Epithelial cell of proximal tubule (primary cell): ENCODE measurements at regions not wholly inside any gene's neighbourhood (a gene's known extent, or its start where the extent isn't known, plus 50 kb on each side); places are given as distances from the start of the nearest gene placed in this dataset.
"Not testable (repeated sequence)": the region's sequence is repeated elsewhere in the genome, so short reads cannot be mapped to it uniquely, and the experiment has no call there.

Experiments used
- DNase-seq: peaks from one replicate; pipeline ENCODE4 v3.0.0-alpha.2; 2011; ENCODE audit warnings: low read depth
- H3K4me3 ChIP-seq: 2 replicates; pipeline ENCODE4 v1.5.1; 2011; ENCODE audit warnings: low read depth, mild to moderate bottlenecking, low read length
- TF ChIP-seq, protein P1 (sequence below): conservative IDR thresholded peaks from 2 replicates; pipeline ENCODE4 v1.5.1; 2012; ENCODE audit warnings: low read depth, mild to moderate bottlenecking, low read length

DNA sequence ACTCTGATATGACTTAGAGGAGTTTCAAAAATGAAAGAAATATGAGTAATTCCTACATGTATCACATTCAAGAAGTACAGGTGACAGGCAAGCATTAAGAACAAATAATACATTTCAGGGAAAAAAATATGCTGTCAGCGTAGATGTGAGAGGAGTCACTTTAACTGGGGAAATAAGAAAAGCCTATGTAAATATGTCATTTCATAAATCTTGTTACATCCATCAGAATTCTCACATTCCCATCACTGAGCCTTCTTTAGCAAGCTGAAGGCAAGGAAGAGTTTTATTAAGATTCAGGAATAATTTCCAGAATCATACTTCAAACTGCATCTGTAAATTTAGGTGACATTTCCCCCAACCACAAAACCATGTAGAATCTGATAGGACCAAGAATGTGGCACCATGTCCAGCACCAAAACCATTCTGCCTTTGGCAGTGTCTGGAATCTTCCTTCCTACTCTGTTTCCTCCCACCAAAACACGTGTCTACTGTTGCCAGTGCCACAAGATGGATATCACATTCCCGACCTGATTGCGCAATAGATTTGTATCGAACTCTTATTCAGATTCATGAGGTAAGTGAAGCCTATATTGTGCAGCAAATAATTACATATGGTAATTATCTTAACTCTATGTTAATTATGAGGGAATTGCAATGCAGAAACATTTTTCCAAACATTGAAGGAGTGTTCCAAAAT lies 690.9 kb downstream of the ISL1 start:
- DNase-seq, result no peak
- no peak overlapping the region for H3K4me3 ChIP-seq
- TF ChIP-seq, protein P1, sequence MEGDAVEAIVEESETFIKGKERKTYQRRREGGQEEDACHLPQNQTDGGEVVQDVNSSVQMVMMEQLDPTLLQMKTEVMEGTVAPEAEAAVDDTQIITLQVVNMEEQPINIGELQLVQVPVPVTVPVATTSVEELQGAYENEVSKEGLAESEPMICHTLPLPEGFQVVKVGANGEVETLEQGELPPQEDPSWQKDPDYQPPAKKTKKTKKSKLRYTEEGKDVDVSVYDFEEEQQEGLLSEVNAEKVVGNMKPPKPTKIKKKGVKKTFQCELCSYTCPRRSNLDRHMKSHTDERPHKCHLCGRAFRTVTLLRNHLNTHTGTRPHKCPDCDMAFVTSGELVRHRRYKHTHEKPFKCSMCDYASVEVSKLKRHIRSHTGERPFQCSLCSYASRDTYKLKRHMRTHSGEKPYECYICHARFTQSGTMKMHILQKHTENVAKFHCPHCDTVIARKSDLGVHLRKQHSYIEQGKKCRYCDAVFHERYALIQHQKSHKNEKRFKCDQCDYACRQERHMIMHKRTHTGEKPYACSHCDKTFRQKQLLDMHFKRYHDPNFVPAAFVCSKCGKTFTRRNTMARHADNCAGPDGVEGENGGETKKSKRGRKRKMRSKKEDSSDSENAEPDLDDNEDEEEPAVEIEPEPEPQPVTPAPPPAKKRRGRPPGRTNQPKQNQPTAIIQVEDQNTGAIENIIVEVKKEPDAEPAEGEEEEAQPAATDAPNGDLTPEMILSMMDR, result no peak

GRCh38 chr5:52077941-52078815 lies 694.9 kb downstream of the ISL1 start:
- H3K4me3 ChIP-seq, result no peak overlapping the region
- TF ChIP-seq, protein P1, result no peak
- no peak for DNase-seq

- not testable (repeated sequence) for H3K4me3 ChIP-seq, DNase-seq
These were observed 685.4 kb upstream of the ITGA1 start for GRCh38 chr5:52102311-52102710.

DNA sequence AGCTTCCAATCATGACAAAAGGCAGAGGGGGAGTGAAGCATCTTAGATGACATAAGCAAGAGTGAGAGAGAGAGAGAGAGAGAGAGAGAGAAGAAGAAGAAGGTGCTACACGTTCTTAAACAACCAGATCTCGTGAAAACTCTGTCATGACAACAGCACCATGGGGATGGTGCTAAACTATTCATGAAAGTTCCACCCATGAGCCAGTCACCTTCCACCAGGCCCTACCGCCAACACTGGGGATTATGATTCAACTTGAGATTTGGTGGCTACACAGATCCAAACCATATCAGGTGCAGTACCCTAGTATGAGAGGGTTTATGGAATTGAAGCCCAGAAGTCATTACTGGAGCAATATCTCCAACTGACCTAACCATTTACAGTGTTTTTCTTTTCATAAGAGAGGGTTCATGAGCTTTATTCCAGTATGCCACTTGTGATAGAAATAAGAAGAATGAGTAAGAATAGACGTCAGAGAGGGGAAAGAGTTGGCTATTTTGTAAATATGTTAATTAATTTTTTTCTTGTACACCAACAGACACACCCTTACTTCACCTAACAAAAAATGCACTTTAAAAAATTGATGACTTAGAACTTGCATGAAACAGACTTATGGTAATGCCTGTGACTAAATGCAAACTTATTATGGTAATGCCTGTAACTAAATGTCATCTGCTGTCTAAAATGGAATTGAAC lies 680.4 kb upstream of the ITGA1 start:
- H3K4me3 ChIP-seq, result no peak overlapping the region
- TF ChIP-seq, protein P1, result no peak
- no peak for DNase-seq

DNA sequence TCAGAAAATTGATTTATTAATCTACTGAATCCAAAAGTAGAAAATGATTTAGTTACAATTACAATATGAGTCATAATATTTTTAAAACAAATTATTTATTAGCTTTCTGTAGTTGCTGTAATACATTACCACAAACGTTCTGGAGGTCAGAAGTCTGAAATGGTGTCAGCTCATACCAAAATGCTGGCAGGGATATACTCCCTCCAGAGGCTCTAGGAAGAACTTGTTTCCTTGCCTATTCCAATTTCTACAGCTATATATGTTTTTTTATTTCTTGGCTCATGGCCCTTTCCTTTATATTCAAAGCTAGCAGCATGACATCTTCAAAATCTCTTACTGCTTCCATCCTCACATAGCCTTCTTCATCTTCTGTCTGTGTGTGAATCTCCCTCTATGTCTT lies 667.9 kb upstream of the ITGA1 start:
- no peak for DNase-seq
- TF ChIP-seq, protein P1, result no peak
- no peak overlapping the region for H3K4me3 ChIP-seq

DNA sequence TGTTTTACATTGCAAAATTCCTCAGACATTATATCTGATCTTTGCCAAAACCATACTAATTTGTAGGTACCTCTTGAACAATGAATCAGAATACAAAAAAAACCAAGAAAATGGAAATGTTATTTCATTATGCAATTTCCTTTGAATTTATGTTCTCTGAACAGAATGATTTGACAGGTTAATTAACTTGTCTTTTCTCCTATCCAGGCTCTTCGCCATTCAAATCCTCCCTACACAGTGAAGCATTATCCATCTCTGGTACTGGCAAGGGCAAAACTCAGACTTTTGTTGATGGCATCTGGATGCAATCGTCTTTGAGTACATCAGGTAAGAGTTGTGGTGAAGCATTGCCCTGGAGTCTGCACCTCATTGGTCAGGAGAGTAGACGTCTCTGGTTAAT lies 655.7 kb upstream of the ITGA1 start:
- TF ChIP-seq, protein P1, result no peak
- no peak overlapping the region for H3K4me3 ChIP-seq
- DNase-seq, result no peak

- H3K4me3 ChIP-seq, result no peak overlapping the region
- DNase-seq, result no peak
- TF ChIP-seq, protein P1, result no peak
These were observed 653.6 kb upstream of the ITGA1 start for GRCh38 chr5:52134013-52134650.
